ENCODE measurements at regions not wholly inside any gene's neighbourhood (a gene's known extent, or its start where the extent isn't known, plus 50 kb on each side); places are given as distances from the start of the nearest gene placed in this dataset.

GRCh38 chr4:96312046-96312685, 472.3 kb downstream of the PDHA2 start:
- ChIA-PET CTCF (no interaction called here), POLR2A (ENCODE audit: low non-redundant PET) (no interaction called here)
- H3K27ac ChIP-seq (ENCODE audit: low read depth, low read length, poor library complexity, severe bottlenecking), result no peak overlapping the region
- no peaks in the 10 kb centered on the region for H3K27me3 ChIP-seq (replicated peaks; ENCODE audit: insufficient read depth, low read depth, low read length, poor library complexity)
- H3K9me3 ChIP-seq (ENCODE audit: low read depth, low read length, poor library complexity, severe bottlenecking), result no peaks in the 10 kb centered on the region
- H3K36me3 ChIP-seq (ENCODE audit: insufficient read depth, low read length, poor library complexity, severe bottlenecking), result no peaks in the 10 kb centered on the region
- no peak for DNase-seq (ENCODE audit: low spot score)
- TF ChIP-seq CTCF (conservative IDR thresholded peaks at IDR 0.05; ENCODE audit: low read depth, low read length), result no peak
- no peak for TF ChIP-seq EZH2 (IDR thresholded peaks at IDR 0.05; ENCODE audit: borderline replicate concordance, low read depth, low read length, poor library complexity, severe bottlenecking)
- intact Hi-C loops (cut with micrococcal nuclease; ENCODE audit: unreplicated experiment), result no loop called here
- no TSS peak for BruUV-seq (replicated peaks)
- no peak overlapping the region for H3K4me3 ChIP-seq (ENCODE audit: low read depth, low read length, poor library complexity, severe bottlenecking)
- H3K4me1 ChIP-seq (ENCODE audit: insufficient read depth, low read length, poor library complexity, severe bottlenecking), result no peaks in the 10 kb centered on the region

- Histone ChIP-seq H3K4me3 (ENCODE audit: low read depth, low read length, poor library complexity, severe bottlenecking) (no peak overlapping the region), H3K36me3 (ENCODE audit: insufficient read depth, low read length, poor library complexity, severe bottlenecking) (no peaks in the 10 kb centered on the region), H3K27ac (ENCODE audit: low read depth, low read length, poor library complexity, severe bottlenecking) (no peak overlapping the region), H3K9me3 (ENCODE audit: low read depth, low read length, poor library complexity, severe bottlenecking) (no peaks in the 10 kb centered on the region), H3K27me3 (replicated peaks; ENCODE audit: insufficient read depth, low read depth, low read length, poor library complexity) (no peaks in the 10 kb centered on the region), H3K4me1 (ENCODE audit: insufficient read depth, low read length, poor library complexity, severe bottlenecking) (no peaks in the 10 kb centered on the region)
- TF ChIP-seq EZH2 (IDR thresholded peaks at IDR 0.05; ENCODE audit: borderline replicate concordance, low read depth, low read length, poor library complexity, severe bottlenecking), result no peak
- no peak for TF ChIP-seq CTCF (conservative IDR thresholded peaks at IDR 0.05; ENCODE audit: low read depth, low read length)
- ChIA-PET POLR2A (ENCODE audit: low non-redundant PET) (no interaction called here), CTCF (no interaction called here)
- BruUV-seq (replicated peaks), result no TSS peak
- intact Hi-C loops (cut with micrococcal nuclease; ENCODE audit: unreplicated experiment), result no loop called here
- DNase-seq (ENCODE audit: low spot score), result no peak
These were observed 475.9 kb downstream of the PDHA2 start for GRCh38 chr4:96315815-96316214.

- no peak overlapping the region for H3K4me3 ChIP-seq (ENCODE audit: low read depth, low read length, poor library complexity, severe bottlenecking)
- ChIA-PET POLR2A (ENCODE audit: low non-redundant PET) (no interaction called here), CTCF (no interaction called here)
- no peaks in the 10 kb centered on the region for H3K36me3 ChIP-seq (ENCODE audit: insufficient read depth, low read length, poor library complexity, severe bottlenecking)
- no peak overlapping the region for H3K27ac ChIP-seq (ENCODE audit: low read depth, low read length, poor library complexity, severe bottlenecking)
- H3K4me1 ChIP-seq (ENCODE audit: insufficient read depth, low read length, poor library complexity, severe bottlenecking), result no peaks in the 10 kb centered on the region
- H3K9me3 ChIP-seq (ENCODE audit: low read depth, low read length, poor library complexity, severe bottlenecking), result no peaks in the 10 kb centered on the region
- TF ChIP-seq EZH2 (IDR thresholded peaks at IDR 0.05; ENCODE audit: borderline replicate concordance, low read depth, low read length, poor library complexity, severe bottlenecking), result no peak
- H3K27me3 ChIP-seq (replicated peaks; ENCODE audit: insufficient read depth, low read depth, low read length, poor library complexity), result no peaks in the 10 kb centered on the region
- no TSS peak for BruUV-seq (replicated peaks)
- DNase-seq (ENCODE audit: low spot score), result no peak
- intact Hi-C loops (cut with micrococcal nuclease; ENCODE audit: unreplicated experiment), result no loop called here
These were observed 476.9 kb downstream of the PDHA2 start for GRCh38 chr4:96316776-96317175.

GRCh38 chr4:96317891-96318290, 478.0 kb downstream of the PDHA2 start:
- Histone ChIP-seq H3K27me3 (replicated peaks; ENCODE audit: insufficient read depth, low read depth, low read length, poor library complexity) (no peaks in the 10 kb centered on the region), H3K4me1 (ENCODE audit: insufficient read depth, low read length, poor library complexity, severe bottlenecking) (no peaks in the 10 kb centered on the region), H3K4me3 (ENCODE audit: low read depth, low read length, poor library complexity, severe bottlenecking) (no peak overlapping the region), H3K9me3 (ENCODE audit: low read depth, low read length, poor library complexity, severe bottlenecking) (no peaks in the 10 kb centered on the region), H3K36me3 (ENCODE audit: insufficient read depth, low read length, poor library complexity, severe bottlenecking) (no peaks in the 10 kb centered on the region), H3K27ac (ENCODE audit: low read depth, low read length, poor library complexity, severe bottlenecking) (no peak overlapping the region)
- TF ChIP-seq CTCF (conservative IDR thresholded peaks at IDR 0.05; ENCODE audit: low read depth, low read length) (no peak), EZH2 (IDR thresholded peaks at IDR 0.05; ENCODE audit: borderline replicate concordance, low read depth, low read length, poor library complexity, severe bottlenecking) (no peak)
- intact Hi-C loops (cut with micrococcal nuclease; ENCODE audit: unreplicated experiment), result no loop called here
- BruUV-seq (replicated peaks), result no TSS peak
- POLR2A ChIA-PET (ENCODE audit: low non-redundant PET), result no interaction called here
- CTCF ChIA-PET, result no interaction called here
- peak; percentile 0 for DNase-seq (ENCODE audit: low spot score)

Data from A673 (cell line).